HG03095 (cell line): ENCODE measurements at regions not wholly inside any gene's neighbourhood (a gene's known extent, or its start where the extent isn't known, plus 50 kb on each side); places are given as distances from the start of the nearest gene placed in this dataset.

Source experiments
- ATAC-seq: cut with Tn5 transposase; IDR thresholded peaks from one replicate; pipeline ENCODE4 v1.9.1; 2021; ENCODE audit warnings: moderate library complexity; ENCODE audit not compliant: unreplicated experiment

- peak; percentile 45 for ATAC-seq
These were observed 219.9 kb downstream of the RFC3 start for GRCh38 chr13:34037636-34038540.

GRCh38 chr13:34038541-34039068 lies 220.7 kb downstream of the RFC3 start:
- ATAC-seq = peak; percentile 43

- no peak for ATAC-seq
These were observed 221.7 kb downstream of the RFC3 start for GRCh38 chr13:34039678-34040077.

- no peak for ATAC-seq
These were observed 222.9 kb downstream of the RFC3 start for GRCh38 chr13:34040863-34041262.

- no peak for ATAC-seq
These were observed 226.1 kb downstream of the RFC3 start for GRCh38 chr13:34044041-34044440.

- no peak for ATAC-seq
These were observed 226.7 kb downstream of the RFC3 start for GRCh38 chr13:34044660-34045080.

GRCh38 chr13:34046457-34046856 lies 228.5 kb downstream of the RFC3 start:
- no peak for ATAC-seq

GRCh38 chr13:34048652-34049051 lies 230.7 kb downstream of the RFC3 start:
- no peak for ATAC-seq

- ATAC-seq = no peak
These were observed 238.8 kb downstream of the RFC3 start for GRCh38 chr13:34056733-34057258.

GRCh38 chr13:34064456-34065205 lies 246.7 kb downstream of the RFC3 start:
- ATAC-seq = no peak

- ATAC-seq = no peak
These were observed 248.0 kb downstream of the RFC3 start for GRCh38 chr13:34065928-34066327.

- no peak for ATAC-seq
These were observed 248.4 kb downstream of the RFC3 start for GRCh38 chr13:34066344-34066743.

- ATAC-seq = no peak
These were observed 252.1 kb downstream of the RFC3 start for GRCh38 chr13:34070006-34070405.

GRCh38 chr13:34070544-34071303 lies 252.8 kb downstream of the RFC3 start:
- no peak for ATAC-seq

GRCh38 chr13:34076319-34076718 lies 258.4 kb downstream of the RFC3 start:
- ATAC-seq = no peak

GRCh38 chr13:34076943-34077703 lies 259.2 kb downstream of the RFC3 start:
- ATAC-seq = no peak

GRCh38 chr13:34078334-34078999 lies 260.5 kb downstream of the RFC3 start:
- ATAC-seq = no peak

GRCh38 chr13:34085204-34085603 lies 267.3 kb downstream of the RFC3 start:
- no peak for ATAC-seq

GRCh38 chr13:34086281-34086680 lies 268.3 kb downstream of the RFC3 start:
- ATAC-seq = peak; percentile 68
